Neutrophil (primary cell): ENCODE measurements at regions not wholly inside any gene's neighbourhood (a gene's known extent, or its start where the extent isn't known, plus 50 kb on each side); places are given as distances from the start of the nearest gene placed in this dataset.

Experiments
- H3K27ac ChIP-seq: fragments of 200-600 bp; sonication (generic); 2 replicates; pipeline ENCODE4 v1.5.1; 2016; ENCODE audit warnings: mild to moderate bottlenecking, moderate library complexity
- H3K27me3 ChIP-seq: fragments of 200-600 bp; sonication (generic); 2 replicates; pipeline ENCODE4 v1.6.0; 2016; ENCODE audit warnings: mild to moderate bottlenecking
- H3K36me3 ChIP-seq: fragments of 200-600 bp; sonication (generic); 2 replicates; pipeline ENCODE4 v1.5.1; 2017
- H3K4me1 ChIP-seq, 2 experiments: fragments of 200-600 bp in 1 of 2; sonication (generic) in 1 of 2; 1 replicate in 1 of 2; 2 replicates in 1 of 2; pipeline versions ENCODE4 v1.5.1 to v1.6.1; 2013 to 2016; ENCODE audit warnings: low read depth in 1 of 2, low read length in 1 of 2, mild to moderate bottlenecking in 1 of 2, moderate library complexity in 1 of 2; ENCODE audit not compliant: control insufficient read depth in 1 of 2, insufficient read depth in 1 of 2
- H3K4me3 ChIP-seq, 2 experiments: fragments of 200-600 bp in 1 of 2; sonication (generic) in 1 of 2; 1 replicate in 1 of 2; 2 replicates in 1 of 2; pipeline ENCODE4 v1.5.1; 2013 to 2016; ENCODE audit warnings: low read depth in 1 of 2, low read length in 1 of 2, mild to moderate bottlenecking in 1 of 2, moderate library complexity in 1 of 2
- H3K9me3 ChIP-seq: fragments of 200-600 bp; sonication (generic); 2 replicates; pipeline ENCODE4 v1.5.1; 2016
- TF ChIP-seq, protein P1 (sequence below): fragments of 200-600 bp; sonication (generic); IDR thresholded peaks from 2 replicates; pipeline ENCODE4 v1.5.1; 2016; ENCODE audit warnings: antibody characterized with exemption

- H3K27ac ChIP-seq = no peak overlapping the region
- H3K9me3 ChIP-seq = no peaks in the 10 kb centered on the region
- H3K4me1 ChIP-seq = no peaks in the 10 kb centered on the region
- H3K36me3 ChIP-seq = no peaks in the 10 kb centered on the region
- H3K27me3 ChIP-seq = no peaks in the 10 kb centered on the region
- TF ChIP-seq, protein P1, sequence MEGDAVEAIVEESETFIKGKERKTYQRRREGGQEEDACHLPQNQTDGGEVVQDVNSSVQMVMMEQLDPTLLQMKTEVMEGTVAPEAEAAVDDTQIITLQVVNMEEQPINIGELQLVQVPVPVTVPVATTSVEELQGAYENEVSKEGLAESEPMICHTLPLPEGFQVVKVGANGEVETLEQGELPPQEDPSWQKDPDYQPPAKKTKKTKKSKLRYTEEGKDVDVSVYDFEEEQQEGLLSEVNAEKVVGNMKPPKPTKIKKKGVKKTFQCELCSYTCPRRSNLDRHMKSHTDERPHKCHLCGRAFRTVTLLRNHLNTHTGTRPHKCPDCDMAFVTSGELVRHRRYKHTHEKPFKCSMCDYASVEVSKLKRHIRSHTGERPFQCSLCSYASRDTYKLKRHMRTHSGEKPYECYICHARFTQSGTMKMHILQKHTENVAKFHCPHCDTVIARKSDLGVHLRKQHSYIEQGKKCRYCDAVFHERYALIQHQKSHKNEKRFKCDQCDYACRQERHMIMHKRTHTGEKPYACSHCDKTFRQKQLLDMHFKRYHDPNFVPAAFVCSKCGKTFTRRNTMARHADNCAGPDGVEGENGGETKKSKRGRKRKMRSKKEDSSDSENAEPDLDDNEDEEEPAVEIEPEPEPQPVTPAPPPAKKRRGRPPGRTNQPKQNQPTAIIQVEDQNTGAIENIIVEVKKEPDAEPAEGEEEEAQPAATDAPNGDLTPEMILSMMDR = no peak
- H3K4me3 ChIP-seq = no peak overlapping the region
Observed at GRCh38 chr12:28975564-28976340, 173.3 kb upstream of the FAR2 start.

- no peaks in the 10 kb centered on the region for H3K36me3 ChIP-seq
- no peaks in the 10 kb centered on the region for H3K9me3 ChIP-seq
- TF ChIP-seq, protein P1 = no peak
Observed at GRCh38 chr12:28980436-28980835, 168.6 kb upstream of the FAR2 start.

GRCh38 chr12:28987538-28988324 lies 161.3 kb upstream of the FAR2 start:
- TF ChIP-seq, protein P1 = no peak
- Histone ChIP-seq H3K27me3 (peaks cover 24% of the 10 kb centered on the region), H3K4me1 (no peaks in the 10 kb centered on the region), H3K36me3 (no peaks in the 10 kb centered on the region), H3K9me3 (no peaks in the 10 kb centered on the region), H3K4me3 (no peak overlapping the region), H3K27ac (no peak overlapping the region)

More at GRCh38 chr12:28980436-28980835, 168.6 kb upstream of the FAR2 start:
- Histone ChIP-seq H3K4me1 (no peaks in the 10 kb centered on the region), H3K27ac (no peak overlapping the region), H3K27me3 (peaks cover 7% of the 10 kb centered on the region), H3K4me3 (no peak overlapping the region)

DNA sequence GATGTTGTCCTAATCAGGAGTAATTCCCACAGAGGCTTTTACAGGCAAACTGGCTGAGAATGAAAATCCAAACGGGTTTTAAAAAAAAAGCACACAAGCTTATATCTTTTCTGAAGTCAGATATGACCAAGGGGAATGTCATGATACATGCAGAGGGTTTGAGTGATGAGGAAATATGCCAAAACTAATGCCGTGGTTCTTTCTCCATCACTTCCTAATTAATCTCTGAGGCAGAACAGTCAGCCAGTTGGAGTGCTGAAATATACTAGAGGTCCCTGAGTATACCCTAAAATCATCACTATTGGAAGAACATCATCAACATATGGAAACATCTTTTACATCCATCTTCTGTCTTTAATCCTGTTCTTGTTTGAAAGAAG lies 160.8 kb upstream of the FAR2 start:
- Histone ChIP-seq H3K4me3 (no peak overlapping the region), H3K36me3 (no peaks in the 10 kb centered on the region), H3K27ac (no peak overlapping the region), H3K4me1 (no peaks in the 10 kb centered on the region), H3K27me3 (peaks cover 24% of the 10 kb centered on the region), H3K9me3 (no peaks in the 10 kb centered on the region)
- TF ChIP-seq, protein P1 = no peak

- Histone ChIP-seq H3K27ac (no peak overlapping the region), H3K27me3 (peaks cover 13% of the 10 kb centered on the region), H3K9me3 (no peaks in the 10 kb centered on the region), H3K4me3 (no peak overlapping the region), H3K4me1 (no peaks in the 10 kb centered on the region), H3K36me3 (no peaks in the 10 kb centered on the region)
- TF ChIP-seq, protein P1 = no peak
Observed at GRCh38 chr12:28991626-28992025, 157.5 kb upstream of the FAR2 start.
